HT-29 (cell line): ENCODE measurements at regions not wholly inside any gene's neighbourhood (a gene's known extent, or its start where the extent isn't known, plus 50 kb on each side); places are given as distances from the start of the nearest gene placed in this dataset.
"Not testable (repeated sequence)": the region's sequence is repeated elsewhere in the genome, so short reads cannot be mapped to it uniquely, and the experiment has no call there.

Source experiments
- DNase-seq: peaks from one replicate; pipeline ENCODE4 v3.0.0-alpha.2; 2015; ENCODE audit warnings: low spot score

DNA sequence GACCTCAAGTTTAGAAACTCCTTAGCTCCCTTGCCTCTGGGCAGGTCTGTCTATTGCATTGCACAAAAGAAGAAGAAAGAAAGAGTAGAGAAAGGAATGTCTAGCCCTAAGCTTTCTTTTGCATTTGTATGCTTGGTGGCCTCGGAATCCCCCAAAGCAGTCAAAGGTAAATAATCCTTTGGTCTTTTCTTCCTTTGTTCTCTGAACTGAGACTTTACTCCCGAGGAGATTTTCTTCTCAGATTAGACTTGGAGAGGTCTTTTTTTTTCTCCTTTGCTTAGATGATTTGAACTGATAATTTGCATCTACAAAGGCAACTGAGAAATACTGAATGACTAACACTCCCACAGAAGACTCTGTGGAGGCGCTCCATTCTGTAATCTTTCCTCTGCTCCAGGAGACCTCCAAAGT is 93.2 kb downstream of the AKR1D1 start:
- no peak for DNase-seq

- DNase-seq = no peak
Measured at GRCh38 chr7:138170298-138170697, 94.0 kb downstream of the AKR1D1 start.

- no peak for DNase-seq
Measured at GRCh38 chr7:138170959-138171703, 94.9 kb downstream of the AKR1D1 start.

- no peak for DNase-seq
Measured at GRCh38 chr7:138173548-138173947, 97.3 kb downstream of the AKR1D1 start.

DNA sequence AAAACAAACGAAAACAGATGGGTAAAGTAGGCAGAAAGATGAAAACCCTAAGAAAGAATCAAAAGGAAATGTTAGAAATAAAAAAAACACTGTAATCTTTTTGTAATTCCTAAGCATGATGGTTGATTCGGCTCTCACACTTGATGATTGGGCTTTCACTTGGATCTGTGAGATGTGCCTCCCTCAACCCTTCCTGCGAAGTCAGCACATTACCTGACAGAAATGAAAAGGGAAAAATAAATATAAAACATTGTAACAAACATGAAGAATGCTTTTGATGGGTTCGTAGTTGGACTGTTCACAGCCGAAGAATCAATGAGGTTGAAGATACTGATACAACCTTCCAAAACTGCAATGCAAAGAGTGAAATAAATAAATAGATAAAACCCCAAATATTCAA is 99.8 kb downstream of the AKR1D1 start:
- DNase-seq = no peak

DNA sequence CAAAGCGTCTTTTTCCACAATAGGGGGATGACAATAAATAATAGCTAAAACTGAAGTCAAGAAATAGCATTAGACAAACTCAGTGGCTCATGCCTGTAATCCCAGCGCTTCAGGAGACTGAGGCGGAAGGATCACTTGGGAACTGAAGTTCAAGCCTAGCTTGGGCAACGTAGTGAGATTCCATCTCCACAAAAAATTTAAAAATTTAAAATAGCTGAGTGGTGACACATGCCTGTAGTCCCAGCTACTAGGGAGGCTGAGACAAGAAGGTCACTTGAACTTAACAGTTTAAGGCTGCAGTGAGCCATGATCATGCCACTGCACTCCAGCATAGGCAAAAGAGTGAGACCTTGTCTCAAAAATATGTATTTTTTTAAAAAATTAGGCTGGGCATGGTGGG is 107.9 kb downstream of the AKR1D1 start:
- no peak for DNase-seq

- DNase-seq = no peak
Measured at GRCh38 chr7:138185132-138185908, 109.1 kb downstream of the AKR1D1 start.

DNA sequence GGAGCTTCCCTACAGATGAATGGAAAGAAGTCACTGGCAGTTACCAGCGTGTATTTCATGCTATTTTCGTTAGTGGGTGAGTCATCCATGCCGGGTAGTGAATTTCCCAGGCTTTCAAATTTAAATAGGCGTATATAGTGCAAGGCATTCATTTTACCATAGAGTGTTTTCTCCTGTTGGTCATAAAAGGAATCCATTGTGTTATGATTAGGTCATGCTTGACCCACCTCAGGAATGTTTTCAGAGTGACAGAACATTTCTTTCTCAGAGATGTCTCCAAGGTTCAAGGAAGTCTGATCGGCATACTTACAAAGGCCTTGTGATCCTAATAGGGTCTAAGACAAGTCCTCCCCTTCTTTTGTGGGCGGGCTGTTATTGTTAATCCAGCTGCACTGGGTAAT is 110.7 kb downstream of the AKR1D1 start:
- peak; percentile 35 for DNase-seq

DNA sequence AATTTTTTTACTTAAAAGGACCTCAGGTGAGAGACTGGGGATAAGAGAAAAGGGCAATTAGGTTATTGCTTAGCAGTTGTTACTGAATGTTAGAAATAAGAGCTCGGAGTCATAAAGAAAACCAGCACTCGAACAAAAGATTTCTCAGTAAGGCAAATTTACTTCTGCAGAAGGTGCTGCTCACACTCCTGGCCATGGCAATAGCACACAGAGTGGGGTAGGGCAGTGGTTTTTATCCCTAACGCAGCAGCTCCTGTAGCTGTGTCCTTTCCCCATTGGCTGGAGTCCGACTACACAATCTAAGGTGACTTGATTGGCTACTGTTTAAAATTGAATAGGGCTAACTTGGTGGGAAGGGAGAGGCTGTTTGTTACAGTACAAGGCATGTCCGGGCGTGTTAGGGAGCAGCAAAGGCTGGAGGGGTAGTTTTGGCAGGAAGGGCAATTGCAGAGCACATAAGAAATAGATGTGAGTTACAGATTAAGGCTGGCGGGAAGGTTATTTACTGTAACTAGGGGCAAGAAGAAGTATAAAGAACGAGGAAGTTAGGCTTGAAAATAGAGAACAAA is 112.1 kb downstream of the AKR1D1 start:
- DNase-seq = no peak

DNA sequence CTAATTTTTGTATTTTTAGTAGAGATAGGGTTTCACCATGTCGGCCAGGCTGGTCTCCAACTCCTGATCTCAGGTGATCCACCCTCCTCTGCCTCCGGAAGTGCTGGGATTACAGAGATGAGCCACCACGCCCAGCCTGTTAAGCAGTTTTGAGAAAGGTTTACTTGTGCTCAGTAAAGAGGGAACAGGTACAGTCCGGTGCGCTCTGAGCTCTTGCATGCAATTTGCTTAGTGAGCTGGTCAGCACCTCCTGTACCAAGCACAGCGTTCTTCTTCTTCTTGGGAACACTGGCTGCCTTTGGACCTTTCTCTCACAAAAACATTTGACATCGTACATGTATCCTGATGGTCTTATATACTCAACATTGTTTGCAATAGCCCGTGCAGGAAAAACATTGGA is 118.3 kb downstream of the AKR1D1 start:
- no peak for DNase-seq

- peak; percentile 15 for DNase-seq
Measured at GRCh38 chr7:138195151-138195571, 118.9 kb downstream of the AKR1D1 start.

DNA sequence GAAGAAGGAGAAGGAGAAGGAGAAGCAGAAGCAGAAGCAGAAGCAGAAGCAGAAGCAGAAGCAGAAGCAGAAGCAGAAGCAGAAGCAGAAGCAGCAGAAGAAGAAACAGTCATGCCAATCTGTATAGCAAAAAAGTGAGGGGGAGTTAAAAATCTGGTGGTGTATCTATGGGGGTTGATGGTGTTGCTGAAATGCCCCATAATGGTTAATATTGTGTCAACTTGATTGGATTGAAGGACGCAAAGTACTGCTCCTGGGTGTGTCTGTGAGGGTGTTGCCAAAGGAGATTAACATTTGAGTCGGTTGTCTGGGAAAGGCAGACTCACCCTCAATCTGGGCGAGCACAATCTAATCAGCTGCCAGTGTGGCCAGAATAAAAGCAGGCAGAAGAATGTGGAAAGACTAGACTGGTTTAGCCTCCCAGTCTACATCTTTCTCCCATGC is 120.3 kb downstream of the AKR1D1 start:
- not testable (repeated sequence) for DNase-seq

DNA sequence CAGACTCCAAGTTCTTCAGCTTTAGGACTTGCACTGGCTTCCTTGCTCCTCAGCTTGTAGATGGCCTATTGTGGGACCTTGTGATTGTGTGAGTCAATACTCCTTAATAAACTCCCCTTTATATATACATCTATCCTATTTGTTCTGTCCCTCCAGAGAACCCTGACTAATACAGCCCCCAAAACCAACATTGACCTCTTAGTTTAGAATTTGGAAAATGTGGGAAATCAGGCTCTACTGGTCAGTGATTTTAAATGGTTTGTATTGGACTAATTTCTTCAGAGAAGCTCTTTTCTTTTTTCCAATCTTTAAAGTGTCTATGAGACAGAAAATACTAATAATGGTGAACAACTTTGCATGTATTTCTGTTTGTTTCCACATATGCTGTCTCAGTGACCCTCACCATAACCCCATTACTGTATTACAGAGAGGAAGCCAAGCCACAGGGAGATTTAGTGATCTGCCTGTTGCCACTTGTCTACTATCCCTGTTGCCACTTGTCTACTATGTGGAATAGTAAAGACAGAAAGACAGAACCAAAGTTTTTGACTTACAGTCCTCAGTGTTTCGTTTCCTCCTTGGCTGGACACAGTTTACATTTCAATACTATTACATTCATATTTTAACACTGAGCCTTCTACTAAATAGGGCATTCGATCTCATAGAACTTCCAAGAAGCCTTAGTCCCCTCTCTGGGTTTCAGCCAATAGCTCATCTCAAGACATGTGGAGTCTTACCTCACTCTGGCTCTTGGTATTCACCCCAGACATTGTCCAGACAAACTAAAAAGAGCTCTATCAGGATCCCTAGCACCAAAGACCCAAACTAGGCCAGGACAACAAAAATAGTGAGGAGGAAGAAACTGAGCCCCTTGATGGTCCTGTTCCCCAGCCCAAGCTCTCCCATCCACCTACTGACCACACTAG is 121.0 kb downstream of the AKR1D1 start:
- no peak for DNase-seq

DNA sequence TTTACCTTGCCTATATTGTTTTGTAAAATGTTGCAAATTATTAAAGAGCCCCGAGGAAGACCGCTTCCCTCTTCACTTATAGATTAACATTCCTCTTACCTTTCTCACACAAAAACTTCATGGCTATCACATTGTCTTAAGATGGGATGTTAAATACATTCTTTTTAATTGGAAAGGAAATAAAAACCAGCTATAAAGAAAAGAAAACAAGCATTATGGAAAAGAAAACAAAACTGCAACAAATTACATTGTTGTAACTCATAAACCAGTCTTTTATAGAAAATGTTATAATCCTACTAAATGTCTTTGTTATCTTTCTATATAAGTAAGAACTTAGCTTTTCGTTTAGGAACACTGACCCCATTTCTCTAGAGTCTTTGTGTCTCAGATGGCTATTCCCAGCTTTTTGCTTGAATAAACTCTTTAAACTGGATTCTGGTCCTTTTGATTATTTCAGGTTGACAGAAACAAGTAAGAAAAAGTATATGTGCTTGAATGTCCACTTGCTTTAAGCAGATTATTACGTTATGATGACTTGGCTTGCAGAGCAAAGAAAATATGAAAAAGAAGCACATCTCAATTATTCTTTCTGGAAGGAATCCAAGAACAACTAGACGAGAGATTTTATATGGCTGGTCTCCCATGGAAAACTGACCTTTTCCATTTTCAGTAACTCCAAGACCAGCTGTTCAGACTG is 128.2 kb downstream of the AKR1D1 start:
- DNase-seq = no peak

DNA sequence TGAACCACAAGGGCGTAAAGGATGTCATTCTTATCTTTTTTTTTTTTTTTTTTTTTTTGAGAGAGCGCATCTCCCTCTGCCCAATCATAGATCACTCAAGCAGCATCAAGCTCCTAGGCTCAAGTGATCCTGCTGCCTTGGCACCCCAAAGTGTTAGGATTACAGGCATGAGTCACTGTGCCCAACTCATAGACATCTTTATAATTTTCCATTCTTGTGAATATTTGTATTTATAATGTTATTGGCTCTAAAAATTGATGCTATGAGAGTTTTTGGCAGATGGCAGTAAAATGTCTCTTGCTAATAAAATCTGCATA is 128.7 kb downstream of the AKR1D1 start:
- DNase-seq = no peak

DNA sequence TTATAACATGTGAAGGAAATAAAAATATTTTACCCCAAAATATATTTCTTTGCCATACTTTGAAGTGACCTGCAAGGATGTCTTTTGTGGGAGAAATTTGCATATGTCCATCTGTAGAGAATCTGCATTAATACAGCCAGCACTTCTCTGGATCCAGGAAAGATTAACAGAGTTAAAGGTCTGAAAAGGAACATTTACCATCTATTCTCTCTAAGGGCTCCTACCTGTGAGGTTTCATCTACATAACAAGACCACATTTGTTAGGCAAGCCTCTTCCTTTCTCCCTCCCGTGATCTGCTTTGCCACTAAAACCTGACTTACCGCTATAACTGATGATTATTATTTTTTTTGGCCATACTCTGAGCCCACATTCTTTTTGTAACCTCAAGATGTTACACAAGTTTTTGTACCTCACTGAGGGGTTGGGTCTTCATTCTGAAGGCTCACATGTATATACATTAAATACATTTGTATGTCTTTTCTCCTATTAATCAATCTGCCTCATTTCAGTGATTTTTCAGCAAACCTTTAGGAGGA is 129.4 kb downstream of the AKR1D1 start:
- DNase-seq = no peak

DNA sequence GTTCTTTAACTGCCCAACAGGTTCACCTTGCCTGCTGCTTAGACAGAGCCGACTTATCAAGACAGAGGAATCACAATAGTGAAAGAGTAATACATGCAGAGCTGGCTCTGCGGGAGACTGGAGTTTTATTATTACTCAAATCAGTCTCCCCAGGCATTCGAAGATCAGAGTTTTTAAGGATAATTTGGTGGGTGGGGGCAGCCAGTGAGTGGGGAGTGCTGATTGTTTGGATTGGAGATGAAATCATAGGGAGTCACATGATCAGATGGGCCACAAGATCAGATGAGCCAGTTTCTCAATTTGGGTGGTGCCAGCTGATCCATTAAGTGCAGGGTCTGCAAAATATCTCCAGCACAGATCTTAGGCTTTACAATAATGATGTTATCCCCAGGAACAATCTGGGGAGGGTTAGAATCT is 131.3 kb downstream of the AKR1D1 start:
- no peak for DNase-seq

DNA sequence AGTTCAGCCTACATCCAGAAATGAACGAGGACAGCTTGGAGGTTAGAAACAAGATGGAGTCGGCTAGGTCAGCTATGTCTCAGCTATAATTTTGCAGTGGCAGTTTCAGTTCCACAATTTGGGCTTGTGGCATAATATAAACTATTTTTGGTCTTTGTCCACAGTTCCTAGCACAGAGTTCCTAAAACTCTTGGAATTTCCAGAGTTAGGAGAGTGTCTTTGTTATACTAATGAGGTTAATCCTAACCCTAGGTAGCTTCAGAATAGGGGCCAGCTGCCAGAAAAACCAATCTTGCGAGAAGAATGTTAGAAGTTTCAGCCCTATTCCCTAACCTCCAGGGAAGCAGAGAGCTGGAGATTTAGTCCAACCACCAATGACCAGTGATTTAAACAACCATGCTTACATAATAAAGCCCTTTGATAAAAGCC is 131.9 kb downstream of the AKR1D1 start:
- DNase-seq = no peak

DNA sequence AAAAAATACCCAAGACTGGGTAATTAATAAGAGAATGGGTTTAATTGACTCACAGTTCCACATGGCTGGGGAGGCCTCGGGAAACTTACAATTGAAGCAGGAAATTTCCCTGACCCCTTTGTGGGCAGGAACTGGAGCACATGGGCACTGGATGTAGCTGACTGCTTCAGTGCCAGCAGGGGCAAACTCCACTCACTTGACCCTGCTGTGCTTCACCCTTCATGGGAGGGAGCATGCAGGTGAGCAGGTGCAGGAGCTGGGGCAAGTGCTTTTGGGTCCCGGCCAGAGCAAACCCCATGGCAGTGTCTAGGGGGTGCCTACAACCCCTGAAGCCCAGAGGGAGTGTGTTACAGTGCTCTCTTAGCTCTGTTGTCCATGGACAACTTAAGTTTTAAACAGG is 132.6 kb downstream of the AKR1D1 start:
- no peak for DNase-seq

GRCh38 chr7:138212314-138212713 is 136.1 kb downstream of the AKR1D1 start:
- no peak for DNase-seq

- DNase-seq = no peak
Measured at GRCh38 chr7:138214926-138215325, 138.7 kb downstream of the AKR1D1 start.
